Stimulated activated CD8-positive, alpha-beta memory T cell treated with anti-CD3 and anti-CD28 coated beads, Interleukin-4, amount 100 ng/mL, for 24 hours (primary cell): ENCODE measurements at regions not wholly inside any gene's neighbourhood (a gene's known extent, or its start where the extent isn't known, plus 50 kb on each side); places are given as distances from the start of the nearest gene placed in this dataset.

Experiments
- DNase-seq: peaks from one replicate; pipeline ENCODE4 v3.0.0-alpha.2; 2020; ENCODE audit warnings: low read depth

- DNase-seq = no peak
These were observed 302.6 kb downstream of the LIG4 start for GRCh38 chr13:107912745-107913144.

- DNase-seq = no peak
These were observed 308.1 kb downstream of the LIG4 start for GRCh38 chr13:107907065-107907805.

- no peak for DNase-seq
These were observed 309.2 kb downstream of the LIG4 start for GRCh38 chr13:107906131-107906530.

- DNase-seq = no peak
These were observed 313.3 kb downstream of the LIG4 start for GRCh38 chr13:107901996-107902562.

DNA sequence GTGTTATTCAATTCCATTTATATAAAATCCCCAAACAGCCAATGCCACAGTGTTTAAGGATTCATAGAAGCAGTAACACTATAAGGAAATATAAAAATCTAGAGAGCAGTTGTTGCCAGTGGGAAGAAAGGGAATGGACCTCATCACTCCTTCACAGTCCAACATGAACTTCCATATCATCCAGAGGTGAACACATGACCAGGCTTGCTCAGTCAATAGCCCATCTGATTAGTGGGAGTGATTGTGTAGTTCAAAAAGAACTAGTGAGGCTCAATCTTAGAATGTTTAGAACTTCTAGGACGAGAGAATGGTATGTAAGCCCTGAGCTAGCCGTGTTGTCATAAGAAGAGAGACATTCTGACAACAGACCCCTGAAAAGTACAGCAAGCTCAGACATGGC is 314.1 kb downstream of the LIG4 start:
- DNase-seq = no peak

DNA sequence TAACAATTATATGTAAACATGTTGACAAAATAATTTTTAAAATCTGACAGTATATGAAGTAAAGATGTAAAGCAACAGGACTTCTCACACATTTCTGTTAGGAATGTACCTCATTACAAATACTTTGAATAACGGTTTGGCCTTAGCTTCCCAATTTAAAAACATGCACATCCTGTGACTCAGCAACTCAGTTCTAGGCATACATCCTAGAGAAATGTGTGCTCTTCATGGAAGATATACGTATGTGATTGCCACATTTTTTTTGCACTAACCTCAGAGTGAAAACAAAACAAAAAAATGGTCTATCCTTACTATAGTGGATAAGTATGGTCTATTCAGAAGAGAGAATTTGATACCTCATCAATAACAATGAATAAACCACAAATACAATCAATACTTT is 314.6 kb downstream of the LIG4 start:
- DNase-seq = no peak

DNA sequence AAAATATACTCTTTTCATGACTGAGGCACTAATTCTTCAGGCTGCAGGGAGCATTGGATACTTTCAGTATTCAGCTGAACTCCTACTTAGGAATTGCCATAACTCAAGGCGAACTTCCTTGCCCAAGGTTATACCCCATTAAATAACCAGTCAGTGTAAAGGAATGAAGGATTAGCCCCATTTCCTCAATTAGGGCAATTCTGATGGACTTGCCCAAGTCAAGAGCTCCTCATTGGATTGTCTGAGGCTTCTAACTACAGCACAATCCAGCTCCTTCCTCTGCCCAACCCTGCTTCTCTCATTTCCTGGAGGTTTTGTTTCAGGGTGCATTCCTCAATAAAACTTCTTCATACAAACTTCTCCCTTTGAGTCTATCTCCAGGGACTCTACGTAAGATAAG is 329.2 kb downstream of the LIG4 start:
- DNase-seq = no peak

DNA sequence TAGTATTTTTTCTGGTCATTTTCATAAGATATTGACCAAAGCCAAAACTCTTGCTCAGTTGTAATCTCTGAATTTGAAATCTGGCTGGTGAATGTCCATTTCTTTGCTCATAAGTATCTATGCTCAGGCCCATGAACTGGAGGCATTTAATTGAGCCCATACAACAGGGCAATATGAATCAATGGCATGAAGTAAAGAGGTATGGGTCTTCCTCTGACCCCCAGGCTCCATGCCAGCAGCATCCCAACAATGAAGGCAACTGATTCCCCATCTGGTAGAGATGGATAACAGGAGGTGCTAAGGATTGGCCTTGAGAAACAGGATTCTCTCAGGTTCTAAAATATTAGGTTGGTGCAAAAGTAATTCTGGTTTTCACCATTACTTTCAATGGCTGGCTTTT is 330.8 kb downstream of the LIG4 start:
- DNase-seq = no peak

DNA sequence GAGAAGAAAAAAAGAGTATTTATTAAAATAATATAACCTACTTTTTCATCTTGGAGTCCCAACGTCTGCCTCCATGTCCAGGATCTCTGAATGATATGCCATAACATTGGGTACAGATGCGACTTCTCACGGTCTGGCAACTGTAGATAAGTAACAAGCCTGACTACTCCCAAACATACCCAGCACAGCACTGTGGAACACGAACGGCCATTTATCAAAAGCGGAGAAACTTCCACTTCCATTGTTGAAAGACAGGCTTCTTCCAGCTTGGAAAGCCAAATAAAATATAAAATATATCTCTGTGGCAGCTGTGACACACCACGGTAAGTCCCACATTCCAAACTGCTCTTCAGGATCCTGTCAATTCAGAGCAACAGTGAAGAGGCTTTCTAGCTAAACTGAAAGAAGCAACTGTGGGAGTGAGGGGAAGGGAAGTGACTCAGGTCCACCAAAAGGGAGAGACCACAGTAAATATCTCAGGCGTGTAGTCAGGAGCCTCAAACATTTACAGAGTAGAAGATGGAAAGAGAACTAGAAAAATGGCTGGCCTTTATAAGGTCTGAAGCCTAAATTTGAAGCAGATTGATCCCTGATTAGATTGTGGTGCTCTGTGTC is 331.7 kb downstream of the LIG4 start:
- DNase-seq = no peak

DNA sequence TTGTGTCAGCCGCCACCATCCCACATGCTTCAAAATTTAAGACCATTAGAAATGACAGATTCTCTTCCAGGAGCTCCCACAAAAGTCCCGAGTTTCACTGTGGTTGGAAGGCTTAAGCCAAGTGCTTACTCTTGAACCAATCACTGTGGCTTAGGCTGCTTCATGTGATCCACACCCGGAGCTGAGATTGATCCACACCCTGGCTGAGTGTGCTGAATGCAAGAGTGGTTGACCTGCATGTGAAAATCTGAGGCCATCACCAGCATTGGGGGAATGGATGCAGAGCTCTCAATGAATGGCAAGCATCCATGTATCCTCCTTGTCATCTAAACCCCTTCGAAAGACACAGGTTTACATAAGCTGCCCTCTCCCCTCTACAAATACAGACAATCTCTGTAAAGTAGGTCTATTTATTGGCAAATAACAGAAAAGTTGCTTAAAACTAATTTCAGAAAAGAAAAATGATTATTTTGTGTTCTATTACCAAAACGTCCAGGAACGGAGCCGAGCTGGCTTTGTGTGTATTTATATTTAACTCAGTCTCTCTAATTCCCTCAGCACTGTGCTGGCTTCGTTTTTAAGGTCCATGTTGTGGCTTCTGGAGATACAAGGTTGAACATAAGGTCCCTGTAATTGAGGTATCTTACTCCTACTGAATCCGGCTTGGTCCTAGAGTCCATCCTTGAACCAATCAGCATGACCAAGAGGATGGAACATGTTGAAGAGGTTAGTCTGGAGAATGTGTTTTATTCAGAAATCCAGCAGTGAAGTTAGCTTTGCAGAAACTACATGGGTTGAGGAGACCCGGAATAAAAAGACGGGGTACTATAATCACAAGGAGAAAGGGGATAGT is 332.4 kb downstream of the LIG4 start:
- no peak for DNase-seq

- DNase-seq = no peak
These were observed 334.0 kb downstream of the LIG4 start for GRCh38 chr13:107881362-107881761.

- no peak for DNase-seq
These were observed 340.9 kb downstream of the LIG4 start for GRCh38 chr13:107874456-107874855.

DNA sequence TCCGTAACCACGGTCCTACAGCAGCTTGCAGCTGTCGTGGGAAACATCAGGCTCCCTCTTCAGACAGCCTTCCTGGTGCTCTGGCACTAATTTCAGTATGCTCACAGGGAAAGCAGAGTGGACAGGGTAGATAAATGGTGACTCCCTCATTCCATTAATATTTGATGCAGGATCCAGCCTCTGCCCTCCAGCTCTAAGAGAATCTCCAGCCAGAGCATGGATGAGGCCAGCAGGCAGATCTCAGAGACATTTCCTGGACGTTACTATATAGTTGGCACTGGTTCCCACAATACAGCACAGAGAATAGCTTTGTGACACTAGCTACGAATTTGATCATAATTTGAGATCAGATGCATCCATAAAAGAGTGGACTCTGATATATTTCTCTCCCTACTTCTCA is 341.4 kb downstream of the LIG4 start:
- no peak for DNase-seq

DNA sequence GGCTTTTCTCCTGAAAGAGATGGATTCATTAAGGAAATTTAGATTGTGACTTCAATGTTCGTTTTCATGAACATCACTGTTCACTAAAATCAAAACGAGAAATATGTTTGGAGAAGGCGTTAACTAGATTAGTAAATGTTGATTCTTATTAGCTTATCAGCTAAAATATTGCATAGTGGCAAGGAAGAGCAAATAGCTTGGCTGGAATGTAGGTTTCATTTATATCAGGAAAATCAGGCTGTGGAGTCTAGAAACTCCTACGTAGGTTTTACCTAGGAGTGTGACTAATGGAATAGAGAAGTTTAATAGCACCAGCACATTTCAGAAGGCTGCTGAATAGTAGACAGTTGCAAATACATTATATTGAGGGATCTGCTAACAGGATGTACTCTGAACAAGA is 344.9 kb downstream of the LIG4 start:
- DNase-seq = no peak

- no peak for DNase-seq
These were observed 347.4 kb downstream of the LIG4 start for GRCh38 chr13:107867701-107868661.

DNA sequence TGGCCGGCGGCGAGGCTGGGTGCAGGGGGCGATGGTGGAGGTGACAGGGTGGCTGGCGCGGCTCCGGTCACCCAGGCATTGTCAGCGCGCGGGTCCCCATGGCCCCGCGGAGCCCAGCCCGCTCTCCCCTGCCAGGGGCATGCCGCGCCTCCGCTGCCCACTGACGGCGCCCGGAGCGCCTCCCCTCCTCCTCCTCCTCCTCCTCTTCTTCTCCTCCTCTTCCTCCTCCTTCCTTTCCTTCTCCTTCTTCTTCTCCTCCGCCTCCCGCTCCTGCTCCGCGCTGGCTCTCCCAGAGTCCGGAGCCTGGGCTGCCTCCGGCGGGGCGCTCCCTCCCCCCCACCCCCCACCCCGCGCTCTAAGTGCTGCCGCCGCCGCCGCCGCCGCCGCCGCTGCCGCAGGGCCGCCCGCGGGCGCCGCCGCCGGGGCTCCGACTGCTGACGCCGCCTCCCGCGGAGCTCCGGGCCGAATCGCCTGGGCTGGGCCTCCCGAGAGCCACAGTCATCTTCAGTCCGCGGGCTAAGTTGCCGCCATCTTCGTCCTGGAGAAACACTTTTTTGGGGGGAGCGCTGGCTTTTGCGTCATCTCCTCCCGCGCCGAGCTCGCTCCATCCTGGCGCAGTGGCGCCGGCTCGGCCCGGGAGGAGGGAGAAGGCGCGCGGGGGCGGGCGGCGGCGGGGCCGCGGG is 348.3 kb downstream of the LIG4 start:
- DNase-seq = no peak

DNA sequence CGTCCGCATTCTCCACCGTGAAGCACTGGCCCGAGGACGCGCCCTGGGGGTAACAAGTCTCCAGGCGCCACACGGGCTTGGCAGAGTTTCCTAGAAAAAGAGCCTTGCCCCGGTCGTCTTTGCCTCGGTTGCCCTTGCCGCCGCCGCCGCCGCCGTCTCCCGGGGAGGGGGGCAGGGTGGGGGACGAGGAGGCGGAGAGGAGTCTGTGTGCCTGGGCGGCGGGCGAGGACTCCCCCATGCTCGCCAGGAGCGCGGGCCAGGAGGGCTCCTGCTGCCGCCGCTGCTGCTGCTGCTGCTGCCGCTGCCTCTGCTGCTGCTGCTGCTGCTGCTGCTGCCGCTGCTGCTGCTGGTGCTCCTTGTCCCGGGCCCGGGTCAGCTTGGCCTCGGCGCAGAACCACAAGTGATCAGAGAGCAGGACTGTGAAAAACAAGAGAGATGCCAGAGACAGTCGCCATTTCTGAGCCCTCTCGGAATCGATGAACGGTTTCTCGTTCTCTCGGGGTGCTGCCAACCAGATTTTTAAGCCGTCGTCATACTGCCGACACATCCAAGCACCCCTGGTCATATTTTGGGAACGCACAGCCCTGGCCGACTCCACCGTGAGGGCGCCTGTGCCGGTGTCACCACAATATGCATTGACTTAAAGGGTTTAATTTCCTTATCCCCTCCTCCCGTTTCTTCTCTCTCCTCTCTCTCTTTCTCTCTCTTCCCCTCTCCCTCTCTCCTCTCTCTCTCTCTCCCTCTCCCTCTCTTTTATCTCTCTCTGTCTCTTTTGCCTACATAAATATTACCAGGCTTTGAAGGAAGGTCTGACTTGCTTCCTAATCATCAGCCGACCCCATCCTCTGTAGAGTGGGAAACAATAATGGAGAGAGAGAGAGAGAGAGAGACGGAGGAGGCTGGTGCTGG is 349.1 kb downstream of the LIG4 start:
- DNase-seq = no peak

- DNase-seq = no peak
These were observed 349.7 kb downstream of the LIG4 start for GRCh38 chr13:107865643-107866031.

DNA sequence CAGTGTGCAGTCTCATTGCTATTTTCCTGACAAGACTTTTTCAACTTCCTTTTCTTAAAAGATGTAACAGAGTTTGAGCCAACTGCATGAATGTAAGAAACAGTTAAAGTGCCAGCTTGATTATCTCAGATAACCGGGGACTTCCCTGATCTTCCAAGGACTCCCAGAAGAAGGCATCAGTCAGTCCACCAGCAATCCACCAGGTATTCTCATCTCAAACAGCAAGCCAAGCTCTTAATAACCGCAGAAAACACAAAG is 350.1 kb downstream of the LIG4 start:
- DNase-seq = no peak
